Upper lobe of left lung (tissue), 4 donors: ENCODE measurements at regions not wholly inside any gene's neighbourhood (a gene's known extent, or its start where the extent isn't known, plus 50 kb on each side); places are given as distances from the start of the nearest gene placed in this dataset.

Source experiments
- CTCF ChIP-seq, 6 experiments: fragments of 450-650 bp in 4 of 6; fragments of 200-600 bp in 2 of 6; sonication (generic) in 2 of 6; IDR thresholded peaks; one replicate each; pipeline ENCODE4 v1.5.1; 2016 to 2019; ENCODE audit warnings: antibody characterized with exemption in 6 of 6
- POLR2A ChIP-seq, 4 donors: fragments of 450-650 bp; IDR thresholded peaks; one replicate each; pipeline ENCODE4 v1.5.1; 2016 to 2017; ENCODE audit warnings: antibody characterized with exemption in 4 of 4, mild to moderate bottlenecking in 2 of 4
- POLR2AphosphoS5 ChIP-seq, 2 donors: sonication (generic); formaldehyde crosslinking; IDR thresholded peaks; one replicate each; pipeline ENCODE4 v1.5.1; 2017; ENCODE audit warnings: antibody characterized with exemption in 2 of 2

- TF ChIP-seq POLR2AphosphoS5 (IDR thresholded peaks at IDR 0.05) (no peak), CTCF (IDR thresholded peaks at IDR 0.05) (no peak), POLR2A (IDR thresholded peaks at IDR 0.05) (no peak)
Measured at GRCh38 chr3:117875887-117876286, 1158.8 kb downstream of the IGSF11 start.
